LNCAP (cell line): ENCODE measurements at regions not wholly inside any gene's neighbourhood (a gene's known extent, or its start where the extent isn't known, plus 50 kb on each side); places are given as distances from the start of the nearest gene placed in this dataset.

Experiments
- CTCF ChIP-seq: fragments of 450-650 bp; IDR thresholded peaks from 2 replicates; pipeline ENCODE4 v1.5.1; 2017; ENCODE audit warnings: mild to moderate bottlenecking

- no peak for TF ChIP-seq CTCF
Measured at GRCh38 chr5:153050496-153051179, 439.8 kb upstream of the GRIA1 start.

GRCh38 chr5:153066281-153066680, 424.2 kb upstream of the GRIA1 start:
- no peak for TF ChIP-seq CTCF

- no peak for TF ChIP-seq CTCF
Measured at GRCh38 chr5:153067869-153068268, 422.6 kb upstream of the GRIA1 start.

GRCh38 chr5:153079396-153079795, 411.1 kb upstream of the GRIA1 start:
- TF ChIP-seq CTCF = no peak

- TF ChIP-seq CTCF = no peak
Measured at GRCh38 chr5:153080940-153081339, 409.5 kb upstream of the GRIA1 start.

- no peak for TF ChIP-seq CTCF
Measured at GRCh38 chr5:153081385-153081784, 409.1 kb upstream of the GRIA1 start.

GRCh38 chr5:153084511-153084910, 406.0 kb upstream of the GRIA1 start:
- TF ChIP-seq CTCF = no peak

GRCh38 chr5:153086486-153086885, 404.0 kb upstream of the GRIA1 start:
- no peak for TF ChIP-seq CTCF
